ENCODE measurements at regions not wholly inside any gene's neighbourhood (a gene's known extent, or its start where the extent isn't known, plus 50 kb on each side); places are given as distances from the start of the nearest gene placed in this dataset.

- DNase-seq = no peak
Observed at GRCh38 chr20:24256307-24256706, 213.1 kb upstream of the SYNDIG1 start.

- DNase-seq = no peak
Observed at GRCh38 chr20:24254480-24254879, 214.9 kb upstream of the SYNDIG1 start.

- no peak for DNase-seq
Observed at GRCh38 chr20:24253321-24253720, 216.1 kb upstream of the SYNDIG1 start.

GRCh38 chr20:24245094-24245493, 224.3 kb upstream of the SYNDIG1 start:
- DNase-seq = no peak

DNA sequence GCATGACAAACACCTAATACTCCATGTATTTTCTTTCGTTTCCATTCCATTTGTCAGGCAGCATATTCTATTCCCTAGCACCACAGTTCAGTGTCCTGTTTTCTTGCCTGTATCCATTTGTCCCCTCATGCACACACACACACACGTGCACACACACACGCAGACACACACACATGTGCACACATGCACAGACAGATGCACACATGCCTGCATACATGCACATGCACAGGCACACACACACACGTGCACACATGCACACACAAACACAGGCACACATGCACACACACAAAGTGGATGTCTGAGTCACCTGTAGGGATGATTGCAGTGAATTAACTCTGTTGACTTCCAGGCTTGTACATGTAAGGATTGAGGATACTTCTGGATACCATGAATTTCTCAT, 226.7 kb upstream of the SYNDIG1 start:
- DNase-seq = no peak

- no peak for DNase-seq
Observed at GRCh38 chr20:24241466-24241865, 228.0 kb upstream of the SYNDIG1 start.

DNA sequence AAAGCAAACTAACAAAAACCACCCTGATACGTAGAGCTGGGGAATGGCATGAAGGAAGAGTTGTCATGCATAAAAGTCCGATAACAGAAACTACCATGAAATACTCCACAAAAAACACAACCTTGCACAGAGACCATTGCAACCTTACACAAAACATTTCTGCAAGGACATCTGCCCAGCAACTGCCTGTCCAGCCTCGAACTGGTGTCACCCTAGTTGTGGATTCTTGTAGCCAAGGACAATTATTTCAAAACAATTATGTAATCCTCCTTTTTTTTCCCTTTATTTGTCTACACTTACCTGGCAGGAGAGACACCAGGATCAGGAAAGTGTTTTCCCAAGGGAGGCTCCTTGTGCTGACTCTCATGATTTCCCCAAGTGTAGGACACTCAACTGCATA, 232.5 kb upstream of the SYNDIG1 start:
- DNase-seq = no peak

GRCh38 chr20:24236201-24236600, 233.2 kb upstream of the SYNDIG1 start:
- DNase-seq = no peak

- no peak for DNase-seq
Observed at GRCh38 chr20:24235296-24236175, 233.9 kb upstream of the SYNDIG1 start.

GRCh38 chr20:24227600-24227999, 239.0 kb upstream of the GGTLC1 start:
- DNase-seq = no peak

- DNase-seq = no peak
Observed at GRCh38 chr20:24212494-24212893, 223.9 kb upstream of the GGTLC1 start.

DNA sequence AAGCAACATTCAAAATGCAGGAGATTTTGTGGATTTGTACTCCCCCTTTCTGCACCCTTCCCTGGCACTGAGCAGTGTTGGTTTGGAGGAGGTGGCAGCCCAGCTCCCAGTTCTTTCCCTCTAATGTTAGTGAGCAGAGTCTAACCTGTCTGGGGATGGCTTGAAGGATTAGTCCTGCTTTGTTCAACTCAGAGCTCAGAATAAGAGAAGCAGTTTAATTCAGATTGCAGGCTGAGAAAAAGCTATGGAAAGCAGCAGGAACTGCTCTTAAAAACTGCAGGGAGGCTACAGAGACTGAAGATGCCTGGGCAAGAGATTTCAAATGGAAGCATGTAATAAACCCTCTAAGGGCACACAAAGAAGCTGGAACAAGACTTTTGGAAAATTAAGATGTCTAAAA, 223.4 kb upstream of the GGTLC1 start:
- no peak for DNase-seq

- no peak for DNase-seq
Observed at GRCh38 chr20:24210356-24210755, 221.8 kb upstream of the GGTLC1 start.

- no peak for DNase-seq
Observed at GRCh38 chr20:24208652-24209051, 220.1 kb upstream of the GGTLC1 start.

- DNase-seq = no peak
Observed at GRCh38 chr20:24207803-24208300, 219.3 kb upstream of the GGTLC1 start.

DNA sequence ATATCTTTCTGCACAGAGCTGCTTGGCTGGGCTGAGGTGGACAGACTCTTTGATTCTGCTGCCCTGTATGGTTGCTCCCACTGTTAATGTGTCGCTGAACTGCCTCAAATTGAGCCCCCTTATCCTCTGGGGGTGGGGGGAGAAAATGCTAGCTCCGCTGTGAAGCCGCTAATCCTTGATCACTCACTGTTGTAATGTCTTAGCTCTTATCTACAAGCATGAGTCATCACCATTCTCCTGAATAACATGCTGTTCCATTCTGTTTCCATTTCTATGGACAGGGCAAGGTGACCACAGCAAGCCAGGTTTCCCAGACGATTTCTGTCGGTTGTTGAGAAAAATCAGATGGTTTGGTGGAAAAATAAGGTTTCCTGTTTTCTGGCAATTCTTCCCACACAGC, 218.4 kb upstream of the GGTLC1 start:
- no peak for DNase-seq

DNA sequence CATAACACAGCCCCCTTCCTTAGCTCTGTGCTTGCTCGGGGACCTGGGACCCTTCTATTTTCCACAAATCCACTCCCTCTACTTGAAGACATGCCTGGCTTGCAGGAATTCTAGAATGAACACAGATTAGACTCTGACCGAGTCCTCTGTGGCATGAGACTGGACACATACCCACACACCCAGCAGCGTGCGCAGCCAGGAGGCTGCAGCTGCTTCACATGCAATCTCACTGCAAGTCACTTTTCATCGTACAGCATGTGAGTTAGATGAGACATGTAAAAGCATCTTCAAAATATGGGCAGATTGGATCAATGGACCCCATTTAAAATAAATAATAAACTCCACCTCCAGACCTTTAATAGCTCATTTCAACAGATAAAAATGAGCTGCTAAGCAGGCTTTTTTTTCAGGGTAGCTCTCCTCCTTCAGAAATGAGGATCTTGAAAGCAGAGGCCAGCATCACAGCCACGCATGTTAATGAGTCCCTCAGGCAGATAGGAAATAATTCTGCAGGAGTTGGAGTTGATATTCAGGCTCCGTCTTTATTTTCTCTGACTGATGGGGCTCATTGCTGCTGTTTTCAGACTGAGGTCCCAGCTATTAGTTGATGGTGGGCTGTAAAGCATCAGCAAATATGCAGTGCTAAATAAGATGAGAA, 215.1 kb upstream of the GGTLC1 start:
- DNase-seq = no peak

- DNase-seq = no peak
Observed at GRCh38 chr20:24199501-24199900, 210.9 kb upstream of the GGTLC1 start.

DNA sequence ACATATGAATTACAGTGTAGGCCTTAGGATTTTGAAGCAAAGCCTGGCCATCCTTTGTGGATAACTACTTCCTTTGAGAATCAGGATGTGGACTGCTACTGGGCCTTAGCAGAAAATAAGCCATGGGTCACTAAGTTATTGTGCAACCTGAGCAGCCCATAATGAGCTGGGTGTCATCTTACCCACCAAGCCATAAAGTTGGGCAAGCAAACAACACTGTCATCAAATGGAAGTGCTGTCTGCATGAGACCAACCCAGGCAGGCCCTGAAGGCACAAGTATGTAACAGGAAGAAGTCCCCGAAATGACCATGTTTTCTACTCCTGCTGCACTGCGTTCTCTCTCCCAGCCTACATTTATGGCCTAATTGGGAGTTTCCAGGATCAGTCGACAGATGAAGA, 205.6 kb upstream of the GGTLC1 start:
- DNase-seq = no peak

GRCh38 chr20:24190905-24191304, 202.3 kb upstream of the GGTLC1 start:
- no peak for DNase-seq

- no peak for DNase-seq
Observed at GRCh38 chr20:24185791-24186190, 197.2 kb upstream of the GGTLC1 start.

- no peak for DNase-seq
Observed at GRCh38 chr20:24181151-24181550, 192.6 kb upstream of the GGTLC1 start.

GRCh38 chr20:24169256-24169655, 180.7 kb upstream of the GGTLC1 start:
- no peak for DNase-seq

- DNase-seq = no peak
Observed at GRCh38 chr20:24166412-24166811, 177.8 kb upstream of the GGTLC1 start.

GRCh38 chr20:24166123-24166381, 177.5 kb upstream of the GGTLC1 start:
- no peak for DNase-seq
